HG03097 (cell line): ENCODE measurements at regions not wholly inside any gene's neighbourhood (a gene's known extent, or its start where the extent isn't known, plus 50 kb on each side); places are given as distances from the start of the nearest gene placed in this dataset.

ENCODE experiments used
- ATAC-seq: cut with Tn5 transposase; IDR thresholded peaks from one replicate; pipeline ENCODE4 v1.9.1; 2021; ENCODE audit not compliant: unreplicated experiment, low FRiP score

DNA sequence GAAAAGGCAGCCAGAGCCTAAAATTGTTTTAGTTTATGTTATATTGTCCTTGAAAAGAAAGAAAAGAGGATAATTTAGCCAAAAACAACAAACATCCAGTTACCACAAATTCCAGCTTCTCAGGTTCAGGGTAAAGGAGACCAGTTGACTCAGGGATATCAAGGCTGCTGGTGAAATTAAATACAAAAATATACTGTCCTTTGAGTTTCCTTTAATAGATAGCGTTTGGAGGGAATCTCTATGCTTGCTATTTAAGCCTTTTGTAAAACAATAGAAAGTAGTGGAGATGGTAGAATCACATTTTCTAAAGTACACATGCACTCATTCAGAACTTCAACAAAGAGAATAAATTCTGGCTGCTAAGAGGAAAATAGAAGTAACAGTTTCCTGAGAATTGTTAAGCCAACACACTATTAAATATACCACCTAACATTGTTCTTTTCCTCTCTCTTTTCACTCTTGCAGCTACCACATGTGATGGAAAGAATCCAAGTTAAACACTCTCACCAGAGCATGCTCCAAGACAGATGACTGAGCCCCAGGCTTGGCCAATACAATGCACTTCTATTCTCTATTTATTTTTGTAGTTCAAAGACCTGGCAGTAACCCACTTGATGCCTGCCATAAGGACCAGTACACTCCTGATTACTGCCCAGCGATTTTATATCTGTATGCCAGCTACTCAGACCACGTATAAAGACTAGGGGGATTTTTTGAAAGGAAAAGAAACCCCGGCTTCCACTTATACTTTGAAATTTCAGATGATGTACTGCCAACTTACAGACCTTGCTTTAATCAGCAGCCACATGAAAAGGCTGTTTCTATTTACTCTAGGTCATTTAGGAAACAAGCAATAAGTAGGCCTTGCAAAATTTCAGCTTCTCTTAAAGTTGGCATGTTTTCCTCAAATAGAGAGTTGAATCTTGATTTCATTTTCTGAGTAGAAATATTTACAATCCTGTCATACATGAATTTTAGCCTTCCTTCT, 756.9 kb downstream of the FAT4 start:
- no peak for ATAC-seq

DNA sequence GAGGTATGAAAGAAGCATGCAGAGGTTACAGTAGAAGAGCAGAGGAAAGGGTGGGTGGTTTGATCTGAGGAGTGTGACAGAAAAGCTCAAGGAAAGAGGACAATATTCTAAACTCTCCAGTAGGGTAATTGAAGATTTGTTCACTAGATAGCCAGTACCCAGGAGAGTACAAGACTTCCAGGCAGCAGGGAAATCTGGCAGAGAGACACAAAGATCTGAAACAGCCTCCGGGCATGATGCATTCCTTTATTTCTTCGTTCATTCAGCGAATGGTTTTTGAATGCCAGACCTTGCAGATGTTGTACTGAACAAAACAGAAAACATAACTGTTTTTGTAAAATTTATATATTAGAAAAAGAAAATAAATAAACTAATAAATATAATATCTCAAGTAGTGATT, 766.6 kb downstream of the FAT4 start:
- no peak for ATAC-seq

DNA sequence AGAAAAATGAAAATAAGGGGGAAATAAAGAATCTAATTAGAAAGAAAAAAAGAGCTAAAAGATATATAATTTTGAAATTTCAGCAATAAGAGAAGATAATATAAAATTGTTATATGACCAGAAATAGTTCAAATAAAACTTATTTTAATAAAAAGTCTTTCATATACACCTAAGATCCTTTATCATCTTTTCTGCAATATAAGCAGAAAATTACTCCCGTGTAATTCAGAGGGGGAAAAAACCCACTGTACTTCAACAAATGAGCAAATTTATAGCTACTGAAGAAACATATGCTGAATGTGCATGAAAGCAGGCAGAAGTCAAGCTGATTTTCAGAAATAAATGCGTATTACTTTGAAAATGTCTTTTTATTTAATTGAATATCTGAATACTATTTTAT, 771.3 kb downstream of the FAT4 start:
- no peak for ATAC-seq

DNA sequence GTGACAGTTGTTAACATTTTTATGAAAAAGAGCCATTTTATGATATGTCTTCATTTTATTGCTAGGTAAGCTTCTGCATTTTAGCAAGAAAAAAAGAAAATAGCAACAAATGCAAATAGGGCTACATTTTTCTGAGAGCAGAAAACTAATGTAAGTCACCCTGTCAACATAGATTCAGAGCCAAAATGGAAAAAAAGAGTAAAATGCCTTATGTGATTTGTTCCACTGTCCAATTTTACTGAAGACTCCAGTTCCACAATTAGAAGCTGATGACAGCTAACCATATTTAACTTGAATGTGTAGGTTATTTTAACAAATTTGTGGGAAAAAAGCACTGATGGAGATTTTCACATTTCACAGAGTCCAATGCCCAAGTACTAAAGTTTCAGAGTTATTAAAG, 772.3 kb downstream of the FAT4 start:
- ATAC-seq: no peak

DNA sequence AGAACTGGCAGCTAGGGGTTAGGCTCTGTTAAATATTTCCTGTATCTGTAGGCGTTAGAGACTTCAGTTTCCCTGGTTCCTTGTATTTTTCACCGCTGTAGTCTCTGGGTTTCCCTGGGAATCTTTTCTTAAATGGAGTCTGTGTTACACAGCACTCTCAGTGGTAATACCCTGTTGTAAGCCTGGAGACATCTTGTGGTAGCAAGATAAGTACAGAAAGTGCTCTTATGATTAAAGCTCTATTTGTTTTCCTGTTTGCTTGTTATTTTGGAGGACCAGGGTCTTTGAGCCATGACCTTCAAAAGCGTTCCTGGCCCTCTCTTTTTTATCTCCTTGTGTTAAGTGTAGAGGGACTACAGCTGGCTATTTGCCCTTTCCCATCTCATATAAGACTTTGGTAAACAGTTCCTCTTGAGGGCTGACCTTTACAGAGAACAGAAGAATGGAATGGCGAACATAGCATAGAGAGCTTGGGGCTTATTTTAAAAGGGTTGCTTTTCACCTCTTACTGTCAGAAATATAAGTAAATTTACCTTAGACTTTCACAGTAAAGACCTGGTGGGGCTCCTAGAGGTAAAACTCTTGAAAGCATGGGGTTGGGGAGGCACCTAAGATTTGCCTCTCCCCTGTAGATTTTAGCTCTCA, 782.5 kb downstream of the FAT4 start:
- ATAC-seq: no peak

DNA sequence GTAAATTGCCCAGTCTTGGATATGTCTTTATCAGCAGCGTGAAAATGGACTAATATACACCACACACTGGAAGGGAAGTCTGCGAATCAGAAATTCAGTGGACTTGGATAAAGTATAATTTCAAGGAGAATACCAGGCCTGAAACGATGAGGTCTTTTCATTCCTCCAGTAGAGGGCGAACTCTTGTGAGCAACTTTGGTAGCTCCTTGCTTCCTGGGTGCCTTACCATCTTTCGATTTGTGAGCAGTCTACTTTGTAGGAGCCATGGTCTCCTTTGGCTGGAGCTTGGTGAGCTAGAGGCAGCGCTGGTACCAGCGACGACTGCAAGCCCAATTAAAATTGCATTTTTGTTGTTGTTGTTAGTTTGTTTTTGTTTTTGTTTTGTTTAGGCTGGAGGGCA, 791.9 kb downstream of the FAT4 start:
- ATAC-seq: no peak

DNA sequence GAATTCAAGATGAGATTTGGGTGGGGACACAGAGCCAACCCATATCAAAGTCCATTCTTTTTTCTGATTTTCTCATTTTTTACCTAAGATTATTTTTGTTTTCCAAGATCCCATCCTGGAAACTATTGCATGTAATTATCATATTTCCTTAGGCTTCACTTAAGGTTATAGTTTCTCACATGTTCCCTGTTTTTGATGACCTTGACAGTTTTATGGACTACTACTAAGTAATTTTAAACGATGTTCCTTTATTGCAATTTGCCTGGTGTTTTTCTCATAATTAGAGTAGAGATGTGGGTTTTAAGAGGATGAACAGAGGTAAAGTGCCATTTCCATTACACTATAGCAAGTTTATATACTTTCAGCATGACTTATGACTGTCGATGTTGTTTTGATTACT, 795.1 kb downstream of the FAT4 start:
- ATAC-seq: no peak

DNA sequence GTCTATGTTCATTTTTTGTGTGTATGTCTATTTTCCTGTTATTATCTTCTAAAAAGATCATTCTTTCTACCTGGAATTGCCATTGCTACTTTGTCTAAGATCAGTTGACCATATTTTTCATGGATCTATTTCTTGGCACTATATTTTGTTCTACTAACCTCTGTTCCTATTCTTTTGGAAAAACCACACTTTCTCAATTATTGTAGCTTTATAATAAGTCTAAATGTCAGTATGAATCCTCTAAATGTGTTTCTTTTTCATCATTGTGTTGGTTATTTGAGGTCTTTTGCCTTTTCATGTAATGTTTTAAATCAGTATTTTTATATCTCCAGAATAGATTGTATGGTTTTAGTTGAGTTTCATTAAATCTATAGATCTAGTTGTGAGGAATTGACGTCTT, 798.3 kb downstream of the FAT4 start:
- ATAC-seq: no peak

DNA sequence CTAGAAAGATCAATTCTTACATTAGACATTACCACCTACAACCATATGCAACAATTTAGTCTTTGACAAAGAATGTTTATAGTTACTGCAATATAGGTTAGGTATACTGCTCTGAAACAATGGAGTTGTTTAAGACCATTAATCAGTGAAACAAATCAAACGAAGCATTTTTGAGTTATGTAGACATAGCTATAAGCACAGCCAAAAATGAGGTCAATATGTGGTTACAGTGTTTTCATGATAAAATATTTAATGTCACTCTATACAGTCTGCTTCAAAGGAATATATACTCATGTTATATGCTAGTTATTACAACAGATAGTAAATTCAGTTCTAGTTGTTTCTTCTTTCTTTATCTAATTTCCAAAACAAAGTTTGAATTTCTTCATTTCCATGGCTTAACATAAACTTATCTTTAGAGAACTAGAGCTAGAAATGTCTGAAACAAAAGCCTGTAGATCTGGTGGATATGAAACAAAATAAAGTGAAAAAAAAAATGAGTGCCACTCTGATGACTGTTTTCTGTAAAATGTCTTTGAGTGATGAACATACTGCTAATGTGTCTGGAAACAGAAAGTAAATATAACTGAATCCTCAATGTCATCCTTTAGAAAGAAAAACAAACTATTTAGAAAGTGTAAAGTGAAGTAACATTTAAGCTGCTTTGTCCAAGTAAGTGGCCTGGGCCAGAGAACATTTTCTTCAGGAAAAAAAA, 809.0 kb downstream of the FAT4 start:
- no peak for ATAC-seq

DNA sequence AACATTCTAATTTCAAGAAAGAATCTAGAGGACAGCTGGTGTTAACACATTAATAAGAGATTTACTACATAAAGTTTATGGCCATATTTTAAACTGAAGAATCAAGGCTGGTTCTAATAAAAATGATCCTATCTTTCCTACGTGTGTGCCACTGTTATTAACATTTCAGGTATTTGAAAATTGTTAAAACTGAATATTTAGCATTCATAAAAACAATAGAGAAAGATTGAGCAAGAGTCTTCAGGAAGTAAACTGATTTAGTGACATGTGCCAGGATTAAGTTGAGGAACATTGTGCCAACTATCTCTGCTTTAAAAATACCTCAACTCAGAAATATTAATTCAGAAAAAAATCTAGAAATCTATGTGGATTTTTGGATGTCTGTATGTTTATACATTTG, 810.1 kb downstream of the FAT4 start:
- ATAC-seq: no peak

DNA sequence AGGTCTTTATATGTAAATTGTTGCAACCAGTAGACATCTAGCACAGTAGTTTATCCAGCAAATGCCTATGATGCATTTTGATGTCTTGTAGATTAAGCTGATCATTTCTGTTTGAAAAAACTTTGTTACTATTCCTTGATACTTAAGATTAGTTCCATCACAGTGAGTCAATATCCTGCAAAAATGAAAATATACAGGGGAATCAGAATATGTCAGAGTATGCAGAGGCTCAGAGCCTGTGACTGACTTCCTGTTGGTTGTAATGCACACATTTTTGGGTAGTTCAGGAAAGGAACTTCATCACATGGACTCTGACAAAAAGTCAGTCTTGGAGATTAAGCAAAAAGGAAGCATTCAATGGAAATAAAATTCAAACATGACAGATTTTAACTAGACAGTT, 815.5 kb downstream of the FAT4 start:
- ATAC-seq: no peak

DNA sequence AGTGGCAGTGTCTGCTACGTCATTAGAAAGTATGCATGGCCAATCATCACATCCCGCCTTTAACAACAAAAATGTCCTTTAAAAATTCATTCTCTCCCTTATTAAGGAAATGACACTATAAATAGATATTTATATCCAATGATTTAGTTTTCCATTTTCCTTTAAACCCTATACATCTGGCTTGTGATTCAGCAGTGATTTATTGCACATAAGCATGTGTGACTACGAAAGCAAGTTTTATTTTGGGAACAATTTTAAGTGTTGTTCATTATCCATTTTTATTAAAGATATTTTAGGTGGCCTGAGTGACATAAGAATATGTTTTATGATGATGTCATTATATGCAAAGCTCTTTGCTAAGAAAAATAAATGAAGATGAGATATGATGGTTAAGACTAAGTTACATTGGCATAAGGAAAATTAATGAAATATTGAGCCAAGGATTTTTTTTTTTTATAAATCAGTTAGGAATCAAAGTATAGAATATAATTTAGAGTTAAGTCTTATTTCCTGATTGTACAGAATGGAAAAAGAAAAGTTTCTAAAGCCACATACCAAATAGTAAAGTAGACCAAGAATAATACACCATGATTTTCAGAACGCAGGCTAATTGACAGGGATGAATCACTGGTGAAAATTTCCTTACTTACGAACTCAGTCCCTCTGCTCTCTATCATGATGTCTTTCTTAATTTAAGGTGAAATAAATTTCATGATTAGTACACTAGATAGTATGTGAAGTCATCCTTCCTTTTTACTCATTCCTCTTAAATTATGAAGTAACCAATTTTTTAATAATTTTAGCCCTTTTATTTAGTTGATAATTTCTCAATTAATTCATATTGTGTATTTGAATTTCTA, 822.4 kb downstream of the FAT4 start:
- ATAC-seq: no peak

DNA sequence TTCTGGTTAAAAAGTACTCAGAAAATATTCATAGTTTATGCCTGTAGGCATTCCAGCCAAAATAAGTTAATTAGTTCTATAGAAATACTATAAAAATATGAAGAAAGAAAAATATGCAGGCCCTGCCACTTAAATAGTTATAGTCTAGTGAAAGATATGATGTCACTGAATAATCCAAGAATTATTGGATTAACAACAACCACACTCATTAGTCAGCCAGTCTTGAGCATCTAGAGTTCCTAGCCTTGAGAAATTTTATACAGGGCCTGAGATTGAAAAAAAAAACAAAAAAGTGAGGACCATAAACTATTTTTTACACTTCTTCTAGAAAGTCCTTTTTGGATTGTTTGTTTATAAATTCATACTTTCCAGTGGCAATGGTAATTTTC, 823.0 kb downstream of the FAT4 start:
- no peak for ATAC-seq

DNA sequence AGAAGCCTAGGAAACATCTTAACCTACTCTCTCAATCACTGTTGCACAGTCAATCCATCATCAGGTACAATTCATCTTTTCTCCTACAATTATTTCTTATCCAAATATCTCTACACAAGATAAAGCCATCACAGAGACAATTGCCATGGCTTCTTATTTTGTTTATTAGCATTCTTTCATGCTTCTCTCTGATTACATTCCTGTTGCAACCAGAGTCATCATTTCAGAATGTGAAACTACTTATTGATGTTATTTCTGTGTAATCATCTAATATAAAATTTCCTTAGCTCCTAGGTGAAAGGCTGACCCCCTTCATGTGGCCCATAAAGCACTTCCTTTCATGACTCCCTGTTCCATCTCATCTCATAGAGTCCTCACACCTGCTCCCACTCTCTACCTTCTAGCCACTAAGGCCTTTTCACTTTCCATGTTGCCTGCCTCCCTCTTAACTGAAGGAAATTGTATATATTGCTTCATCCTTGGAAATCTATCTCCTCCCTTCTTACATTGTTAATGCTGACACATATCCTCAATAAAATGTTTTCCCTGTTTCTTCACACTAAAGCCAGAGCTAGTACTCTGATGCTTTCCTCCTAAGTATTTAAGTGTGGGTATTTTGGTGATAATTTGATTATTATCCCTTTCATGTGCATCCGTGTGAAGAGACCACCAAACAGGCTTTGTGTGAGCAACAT, 829.9 kb downstream of the FAT4 start:
- no peak for ATAC-seq

DNA sequence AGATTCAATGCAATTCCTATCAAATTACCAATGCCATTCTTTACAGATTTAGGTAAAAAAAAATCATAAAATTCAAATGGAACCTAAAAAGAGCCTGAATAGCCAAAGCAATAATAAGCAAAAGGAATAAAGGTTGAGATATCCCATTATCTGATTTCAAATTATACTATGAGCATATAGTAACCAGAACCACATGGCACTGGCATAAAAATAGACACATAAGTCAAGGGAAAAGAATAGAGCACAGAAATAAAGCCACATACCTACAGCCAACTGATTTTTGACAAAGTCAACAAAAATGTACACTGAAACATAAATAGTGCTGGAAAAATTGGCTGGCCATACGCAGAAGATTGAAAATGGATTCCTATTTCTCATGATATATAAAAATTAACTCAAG, 853.7 kb downstream of the FAT4 start:
- ATAC-seq: no peak

DNA sequence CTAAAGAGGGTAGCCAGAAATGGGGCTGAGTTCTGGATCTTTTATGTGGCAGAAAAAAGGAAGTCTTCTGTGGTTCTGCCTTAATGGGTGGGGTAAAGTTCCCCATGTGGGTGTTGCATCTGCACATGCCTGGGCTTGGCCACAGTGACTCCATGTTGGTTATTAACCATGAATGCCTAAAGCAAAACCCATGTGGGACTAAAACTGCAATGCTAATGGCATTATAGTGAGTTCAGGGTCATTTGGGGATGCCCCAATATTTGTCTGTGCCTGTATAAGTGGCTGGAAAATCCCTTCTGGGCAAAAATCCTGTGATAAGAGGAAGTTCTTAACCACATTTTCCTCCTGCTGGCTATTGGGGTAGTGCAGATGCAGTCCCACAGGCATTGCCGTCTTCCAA, 857.4 kb downstream of the FAT4 start:
- ATAC-seq: no peak

DNA sequence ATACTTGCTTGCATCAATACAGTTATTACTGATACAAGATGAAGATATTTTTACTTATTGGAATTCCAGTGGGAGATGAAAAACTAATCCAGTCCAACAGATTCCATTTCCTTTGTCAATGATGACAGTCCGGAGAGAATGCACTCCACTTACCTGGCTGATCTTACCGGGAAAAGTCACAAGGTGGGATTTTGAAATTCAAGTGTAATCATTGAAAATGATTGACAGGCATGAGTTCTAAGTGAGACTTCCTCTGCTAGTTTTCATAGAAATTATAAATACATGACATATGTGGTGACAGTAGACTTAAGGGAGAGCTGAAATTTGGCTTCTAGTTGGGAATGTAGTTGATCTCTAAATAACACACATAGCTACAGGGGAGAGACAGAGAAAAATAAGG, 859.9 kb downstream of the FAT4 start:
- no peak for ATAC-seq

DNA sequence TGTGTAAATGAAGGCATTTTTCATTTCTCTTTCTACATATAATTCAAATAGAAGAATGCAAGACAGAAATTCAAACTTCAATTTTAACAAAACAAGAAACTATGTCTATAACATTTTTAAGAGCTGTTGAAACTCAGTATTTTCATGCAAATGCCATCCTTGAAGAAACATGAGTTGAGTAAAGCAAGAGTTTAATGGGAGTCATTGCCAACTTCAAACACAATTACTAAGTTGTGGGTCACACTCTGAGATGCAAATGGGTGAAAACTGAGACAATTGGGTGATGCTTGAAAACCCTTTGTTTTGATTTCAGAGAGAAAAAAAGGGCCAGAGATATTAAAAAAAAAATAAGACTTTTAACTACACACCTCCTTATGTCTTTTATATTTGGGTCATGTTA, 865.9 kb downstream of the FAT4 start:
- ATAC-seq: no peak

DNA sequence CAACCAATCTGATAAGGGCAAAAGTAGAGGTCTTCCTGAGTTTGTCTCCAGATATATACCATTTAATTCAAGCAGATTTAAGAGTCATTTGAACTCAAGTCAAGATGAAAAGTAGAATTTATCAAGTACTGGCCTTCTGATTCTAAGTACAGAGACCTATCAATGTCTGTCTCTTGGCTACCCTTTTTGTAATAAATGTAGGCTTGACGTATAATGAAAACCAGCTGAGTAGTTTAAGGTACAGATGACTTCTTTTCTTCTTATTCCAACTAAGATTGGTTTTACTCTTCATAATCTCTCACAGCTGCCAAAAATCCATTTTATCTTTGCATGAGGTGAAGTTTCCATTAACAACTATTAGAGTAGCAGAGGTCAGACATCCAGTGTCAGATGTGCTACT, 867.6 kb downstream of the FAT4 start:
- no peak for ATAC-seq

DNA sequence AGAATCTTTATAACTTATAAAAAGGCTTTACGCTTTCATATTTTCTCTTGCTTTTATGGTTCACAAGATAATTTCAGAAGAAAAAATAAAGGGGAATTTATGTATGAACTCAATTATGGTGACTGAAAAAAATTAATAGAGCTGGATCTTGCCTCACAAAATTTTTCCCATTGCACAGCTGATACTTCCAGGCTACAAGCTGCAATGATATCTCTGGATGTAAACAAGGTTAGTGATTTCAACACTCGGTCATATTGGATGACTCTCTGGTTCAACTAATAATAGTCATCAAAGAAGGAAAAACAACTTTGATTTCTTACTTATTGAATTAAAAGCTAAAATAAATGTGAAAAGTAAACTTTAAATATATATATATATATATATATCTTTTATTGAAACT, 868.0 kb downstream of the FAT4 start:
- no peak for ATAC-seq
